ENCODE measurements at regions not wholly inside any gene's neighbourhood (a gene's known extent, or its start where the extent isn't known, plus 50 kb on each side); places are given as distances from the start of the nearest gene placed in this dataset.

DNA sequence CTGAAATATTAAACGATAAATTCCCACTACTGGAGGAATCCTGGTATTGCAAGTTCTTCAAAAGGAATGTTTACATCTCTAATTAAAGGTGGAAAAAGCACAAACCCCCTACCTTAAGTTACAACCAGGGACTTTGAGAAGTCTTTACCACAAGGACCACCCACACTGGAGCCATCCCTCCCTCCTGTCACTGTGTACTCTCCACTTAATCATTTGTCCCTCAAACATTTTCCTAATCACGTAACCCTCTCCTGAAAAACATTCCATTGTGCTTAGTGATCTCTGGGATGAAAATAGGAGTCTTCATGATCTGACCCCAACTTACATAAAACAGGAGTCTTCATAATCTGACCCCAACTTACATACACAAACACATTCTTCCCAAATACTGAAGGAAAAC is 85.7 kb downstream of the SUCLG1 start:
- TF ChIP-seq, protein P1, sequence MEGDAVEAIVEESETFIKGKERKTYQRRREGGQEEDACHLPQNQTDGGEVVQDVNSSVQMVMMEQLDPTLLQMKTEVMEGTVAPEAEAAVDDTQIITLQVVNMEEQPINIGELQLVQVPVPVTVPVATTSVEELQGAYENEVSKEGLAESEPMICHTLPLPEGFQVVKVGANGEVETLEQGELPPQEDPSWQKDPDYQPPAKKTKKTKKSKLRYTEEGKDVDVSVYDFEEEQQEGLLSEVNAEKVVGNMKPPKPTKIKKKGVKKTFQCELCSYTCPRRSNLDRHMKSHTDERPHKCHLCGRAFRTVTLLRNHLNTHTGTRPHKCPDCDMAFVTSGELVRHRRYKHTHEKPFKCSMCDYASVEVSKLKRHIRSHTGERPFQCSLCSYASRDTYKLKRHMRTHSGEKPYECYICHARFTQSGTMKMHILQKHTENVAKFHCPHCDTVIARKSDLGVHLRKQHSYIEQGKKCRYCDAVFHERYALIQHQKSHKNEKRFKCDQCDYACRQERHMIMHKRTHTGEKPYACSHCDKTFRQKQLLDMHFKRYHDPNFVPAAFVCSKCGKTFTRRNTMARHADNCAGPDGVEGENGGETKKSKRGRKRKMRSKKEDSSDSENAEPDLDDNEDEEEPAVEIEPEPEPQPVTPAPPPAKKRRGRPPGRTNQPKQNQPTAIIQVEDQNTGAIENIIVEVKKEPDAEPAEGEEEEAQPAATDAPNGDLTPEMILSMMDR (IDR thresholded peaks at IDR 0.05; ENCODE audit: control insufficient read depth, extremely low read depth, insufficient read depth), result no peak
- DNase-seq (ENCODE audit: low read depth), result no peak
- no peak overlapping the region for H3K4me3 ChIP-seq (ENCODE audit: low read depth, low read length)

DNA sequence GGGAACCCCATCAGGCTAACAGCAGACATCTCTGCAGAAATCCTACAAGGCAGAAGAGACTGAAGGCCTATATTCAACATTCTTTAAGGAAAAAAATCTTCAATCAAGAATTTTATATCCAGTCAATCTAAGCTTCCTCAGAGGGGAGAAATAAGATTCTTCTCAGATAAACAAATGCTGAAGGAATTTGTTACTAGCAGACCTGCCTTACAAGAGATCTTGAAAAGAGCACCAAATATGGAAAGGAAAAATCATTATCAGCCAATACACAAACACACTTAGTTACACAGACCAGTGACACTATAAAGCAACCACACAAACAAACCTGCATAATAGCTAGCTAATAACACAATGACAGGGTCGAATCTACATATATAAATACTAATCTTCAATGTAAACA is 96.5 kb downstream of the SUCLG1 start:
- DNase-seq (ENCODE audit: low read depth), result no peak
- H3K4me3 ChIP-seq (ENCODE audit: low read depth, low read length), result no peak overlapping the region
- TF ChIP-seq, protein P1 (IDR thresholded peaks at IDR 0.05; ENCODE audit: control insufficient read depth, extremely low read depth, insufficient read depth), result no peak

DNA sequence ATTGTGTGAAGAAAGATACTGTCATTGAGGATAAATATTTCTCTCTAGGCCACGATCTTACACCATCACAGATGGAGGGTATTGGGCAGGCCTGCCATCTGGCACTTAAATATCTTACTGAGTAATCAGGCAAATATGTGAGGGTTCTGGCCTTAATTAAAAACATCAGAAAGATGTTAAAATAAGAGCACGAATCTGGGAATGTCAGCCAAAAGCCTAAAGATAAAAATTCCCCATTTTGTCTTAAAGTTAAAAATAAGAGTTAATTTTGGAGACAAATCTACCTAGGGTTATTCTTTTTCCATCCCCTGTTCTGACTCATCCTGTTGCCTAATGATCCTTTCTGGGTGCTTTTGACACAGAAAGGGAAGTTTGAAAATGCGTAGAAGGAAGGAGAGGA is 121.0 kb downstream of the SUCLG1 start:
- TF ChIP-seq, protein P1 (IDR thresholded peaks at IDR 0.05; ENCODE audit: control insufficient read depth, extremely low read depth, insufficient read depth), result no peak
- no peak for DNase-seq (ENCODE audit: low read depth)
- H3K4me3 ChIP-seq (ENCODE audit: low read depth, low read length), result no peak overlapping the region

DNA sequence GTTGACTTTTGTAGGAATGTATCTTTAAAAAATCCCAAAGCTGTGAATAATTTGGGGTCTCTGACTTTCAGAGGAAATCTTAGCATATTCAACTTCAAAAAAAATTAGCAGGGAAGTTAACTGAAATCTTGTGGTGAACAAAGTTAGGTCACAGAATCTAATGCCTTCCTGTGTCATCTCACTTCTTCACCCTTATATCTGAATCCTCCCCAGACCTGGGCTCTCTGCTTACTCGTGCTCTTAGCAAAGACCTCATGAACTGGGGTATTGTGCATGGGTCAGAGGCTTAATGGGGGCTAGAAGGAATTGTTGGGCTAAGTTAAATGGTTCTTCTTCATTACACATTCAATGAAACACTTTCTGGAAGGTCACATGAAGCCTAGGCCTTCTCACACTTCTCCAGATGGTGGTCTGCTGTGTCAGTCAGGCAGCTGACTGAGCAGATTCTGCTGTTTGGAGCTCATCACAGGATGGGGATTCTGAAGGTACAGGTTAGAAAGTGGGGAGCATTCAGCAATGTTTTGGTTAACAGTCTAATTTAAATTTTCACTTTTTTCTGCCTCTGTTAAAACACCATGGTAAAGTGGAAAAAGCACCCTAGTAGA is 131.3 kb downstream of the SUCLG1 start:
- TF ChIP-seq, protein P1 (IDR thresholded peaks at IDR 0.05; ENCODE audit: control insufficient read depth, extremely low read depth, insufficient read depth), result no peak
- DNase-seq (ENCODE audit: low read depth), result no peak

DNA sequence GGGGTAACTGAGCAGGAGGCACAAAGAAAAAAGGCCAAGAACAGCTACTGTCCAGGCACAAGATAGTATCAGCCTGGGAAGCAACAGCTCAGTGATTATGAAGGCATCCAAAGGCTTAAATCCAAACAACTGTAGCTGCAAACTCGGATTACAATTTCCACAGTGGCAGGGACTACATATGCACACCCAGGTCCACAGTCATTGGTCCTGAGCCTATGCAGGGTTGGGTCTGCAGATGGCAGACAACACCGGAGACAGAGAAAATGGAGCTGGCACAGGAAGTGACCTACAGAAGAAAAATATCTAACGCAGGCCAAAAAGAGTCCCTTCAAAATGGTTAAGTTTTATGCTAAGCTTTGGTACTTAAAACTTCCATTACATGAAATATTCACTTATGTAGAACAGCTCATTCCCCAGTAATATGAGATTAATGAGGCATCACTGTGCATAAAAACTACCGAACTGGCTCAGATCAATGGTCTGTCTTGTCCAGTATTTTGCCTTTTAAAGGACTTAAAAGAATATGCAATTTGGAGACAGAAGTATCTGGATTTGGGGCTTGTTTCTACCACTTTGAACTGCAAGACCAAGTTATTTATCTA is 132.1 kb downstream of the SUCLG1 start:
- no peak for DNase-seq (ENCODE audit: low read depth)
- TF ChIP-seq, protein P1 (IDR thresholded peaks at IDR 0.05; ENCODE audit: control insufficient read depth, extremely low read depth, insufficient read depth), result no peak
- H3K4me3 ChIP-seq (ENCODE audit: low read depth, low read length), result no peak overlapping the region

More for the DNA sequence above, 131.3 kb downstream of the SUCLG1 start:
- H3K4me3 ChIP-seq (ENCODE audit: low read depth, low read length), result no peak overlapping the region

DNA sequence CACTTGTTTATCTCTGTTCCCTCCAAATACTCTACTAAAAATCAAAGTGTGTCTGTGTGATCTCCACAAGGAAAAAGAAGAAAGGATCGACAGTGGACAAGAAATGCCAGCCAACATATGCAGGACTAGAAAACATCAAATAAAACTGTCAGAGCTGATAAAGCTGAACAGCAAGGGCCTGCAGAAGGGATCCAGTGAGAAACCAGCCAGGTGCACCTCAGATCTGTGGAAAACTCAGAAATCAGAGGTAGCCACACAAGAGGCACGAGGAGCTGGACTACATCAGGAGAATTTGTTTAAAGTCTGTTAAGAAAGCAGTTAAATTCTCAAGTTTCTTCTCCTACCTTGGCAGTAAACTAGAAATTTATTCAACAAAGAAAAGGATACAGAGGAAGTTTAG is 135.2 kb downstream of the SUCLG1 start:
- TF ChIP-seq, protein P1 (IDR thresholded peaks at IDR 0.05; ENCODE audit: control insufficient read depth, extremely low read depth, insufficient read depth), result no peak
- DNase-seq (ENCODE audit: low read depth), result no peak
- no peak overlapping the region for H3K4me3 ChIP-seq (ENCODE audit: low read depth, low read length)

DNA sequence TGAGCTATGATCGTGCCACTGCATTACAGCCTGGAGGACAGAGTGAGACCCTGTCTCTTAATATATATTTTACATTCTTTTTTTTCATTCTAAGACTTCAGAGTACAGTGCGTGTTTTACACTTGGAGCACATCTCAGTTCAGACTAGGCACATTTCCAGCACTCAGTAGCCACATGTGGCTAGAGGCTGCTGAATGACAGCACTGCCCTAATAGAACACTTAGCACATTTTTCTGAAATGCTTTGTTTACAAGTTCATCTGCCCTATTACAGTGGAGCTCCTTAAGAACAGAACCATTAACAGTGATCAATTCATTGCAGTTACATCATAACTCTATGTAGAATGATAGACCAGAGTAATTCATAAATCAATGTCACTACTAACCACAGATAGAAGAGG is 138.1 kb downstream of the SUCLG1 start:
- TF ChIP-seq, protein P1 (IDR thresholded peaks at IDR 0.05; ENCODE audit: control insufficient read depth, extremely low read depth, insufficient read depth), result no peak
- no peak for DNase-seq (ENCODE audit: low read depth)
- no peak overlapping the region for H3K4me3 ChIP-seq (ENCODE audit: low read depth, low read length)
